LNCAP (cell line): ENCODE measurements at regions not wholly inside any gene's neighbourhood (a gene's known extent, or its start where the extent isn't known, plus 50 kb on each side); places are given as distances from the start of the nearest gene placed in this dataset.

ENCODE experiments used
- TF ChIP-seq, protein P1 (sequence below): fragments of 450-650 bp; IDR thresholded peaks from 2 replicates; pipeline ENCODE4 v1.5.1; 2017; ENCODE audit warnings: mild to moderate bottlenecking

GRCh38 chr3:73324203-73325155 is 263.0 kb downstream of the EBLN2 start:
- TF ChIP-seq, protein P1, sequence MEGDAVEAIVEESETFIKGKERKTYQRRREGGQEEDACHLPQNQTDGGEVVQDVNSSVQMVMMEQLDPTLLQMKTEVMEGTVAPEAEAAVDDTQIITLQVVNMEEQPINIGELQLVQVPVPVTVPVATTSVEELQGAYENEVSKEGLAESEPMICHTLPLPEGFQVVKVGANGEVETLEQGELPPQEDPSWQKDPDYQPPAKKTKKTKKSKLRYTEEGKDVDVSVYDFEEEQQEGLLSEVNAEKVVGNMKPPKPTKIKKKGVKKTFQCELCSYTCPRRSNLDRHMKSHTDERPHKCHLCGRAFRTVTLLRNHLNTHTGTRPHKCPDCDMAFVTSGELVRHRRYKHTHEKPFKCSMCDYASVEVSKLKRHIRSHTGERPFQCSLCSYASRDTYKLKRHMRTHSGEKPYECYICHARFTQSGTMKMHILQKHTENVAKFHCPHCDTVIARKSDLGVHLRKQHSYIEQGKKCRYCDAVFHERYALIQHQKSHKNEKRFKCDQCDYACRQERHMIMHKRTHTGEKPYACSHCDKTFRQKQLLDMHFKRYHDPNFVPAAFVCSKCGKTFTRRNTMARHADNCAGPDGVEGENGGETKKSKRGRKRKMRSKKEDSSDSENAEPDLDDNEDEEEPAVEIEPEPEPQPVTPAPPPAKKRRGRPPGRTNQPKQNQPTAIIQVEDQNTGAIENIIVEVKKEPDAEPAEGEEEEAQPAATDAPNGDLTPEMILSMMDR: no peak

DNA sequence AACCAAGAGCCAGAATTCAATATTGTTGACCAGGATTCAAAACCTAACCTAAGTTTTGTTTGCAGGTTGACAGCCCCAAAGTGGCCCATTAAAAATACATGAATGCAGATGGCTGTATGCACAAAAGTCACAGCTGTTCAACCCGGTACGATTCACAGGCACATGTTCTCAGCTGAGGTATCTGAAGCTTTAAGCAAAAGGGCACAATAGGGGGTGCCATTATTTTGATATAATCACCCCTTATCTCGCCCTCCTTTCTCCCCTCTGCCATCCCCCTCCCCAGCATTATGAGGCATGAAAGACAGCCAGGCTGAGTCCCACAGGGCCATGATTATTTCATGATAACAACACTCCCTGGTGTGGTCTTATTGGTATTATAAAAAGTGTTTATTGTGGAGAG is 264.9 kb downstream of the EBLN2 start:
- TF ChIP-seq, protein P1: no peak

- TF ChIP-seq, protein P1: no peak
Measured at GRCh38 chr3:73327052-73327451, 265.6 kb downstream of the EBLN2 start.
